ENCODE measurements at regions not wholly inside any gene's neighbourhood (a gene's known extent, or its start where the extent isn't known, plus 50 kb on each side); places are given as distances from the start of the nearest gene placed in this dataset.

GRCh38 chr7:53437336-53437735, 401.9 kb downstream of the POM121L12 start (continued):
- TF ChIP-seq, protein P1, sequence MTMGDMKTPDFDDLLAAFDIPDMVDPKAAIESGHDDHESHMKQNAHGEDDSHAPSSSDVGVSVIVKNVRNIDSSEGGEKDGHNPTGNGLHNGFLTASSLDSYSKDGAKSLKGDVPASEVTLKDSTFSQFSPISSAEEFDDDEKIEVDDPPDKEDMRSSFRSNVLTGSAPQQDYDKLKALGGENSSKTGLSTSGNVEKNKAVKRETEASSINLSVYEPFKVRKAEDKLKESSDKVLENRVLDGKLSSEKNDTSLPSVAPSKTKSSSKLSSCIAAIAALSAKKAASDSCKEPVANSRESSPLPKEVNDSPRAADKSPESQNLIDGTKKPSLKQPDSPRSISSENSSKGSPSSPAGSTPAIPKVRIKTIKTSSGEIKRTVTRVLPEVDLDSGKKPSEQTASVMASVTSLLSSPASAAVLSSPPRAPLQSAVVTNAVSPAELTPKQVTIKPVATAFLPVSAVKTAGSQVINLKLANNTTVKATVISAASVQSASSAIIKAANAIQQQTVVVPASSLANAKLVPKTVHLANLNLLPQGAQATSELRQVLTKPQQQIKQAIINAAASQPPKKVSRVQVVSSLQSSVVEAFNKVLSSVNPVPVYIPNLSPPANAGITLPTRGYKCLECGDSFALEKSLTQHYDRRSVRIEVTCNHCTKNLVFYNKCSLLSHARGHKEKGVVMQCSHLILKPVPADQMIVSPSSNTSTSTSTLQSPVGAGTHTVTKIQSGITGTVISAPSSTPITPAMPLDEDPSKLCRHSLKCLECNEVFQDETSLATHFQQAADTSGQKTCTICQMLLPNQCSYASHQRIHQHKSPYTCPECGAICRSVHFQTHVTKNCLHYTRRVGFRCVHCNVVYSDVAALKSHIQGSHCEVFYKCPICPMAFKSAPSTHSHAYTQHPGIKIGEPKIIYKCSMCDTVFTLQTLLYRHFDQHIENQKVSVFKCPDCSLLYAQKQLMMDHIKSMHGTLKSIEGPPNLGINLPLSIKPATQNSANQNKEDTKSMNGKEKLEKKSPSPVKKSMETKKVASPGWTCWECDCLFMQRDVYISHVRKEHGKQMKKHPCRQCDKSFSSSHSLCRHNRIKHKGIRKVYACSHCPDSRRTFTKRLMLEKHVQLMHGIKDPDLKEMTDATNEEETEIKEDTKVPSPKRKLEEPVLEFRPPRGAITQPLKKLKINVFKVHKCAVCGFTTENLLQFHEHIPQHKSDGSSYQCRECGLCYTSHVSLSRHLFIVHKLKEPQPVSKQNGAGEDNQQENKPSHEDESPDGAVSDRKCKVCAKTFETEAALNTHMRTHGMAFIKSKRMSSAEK (CRISPR knock-in tag; IDR thresholded peaks at IDR 0.05; ENCODE audit: borderline replicate concordance): no peak
- no peak for TF ChIP-seq STAT6 (CRISPR knock-in tag; conservative IDR thresholded peaks at IDR 0.05; ENCODE audit: low read depth)
- TF ChIP-seq, protein P2, sequence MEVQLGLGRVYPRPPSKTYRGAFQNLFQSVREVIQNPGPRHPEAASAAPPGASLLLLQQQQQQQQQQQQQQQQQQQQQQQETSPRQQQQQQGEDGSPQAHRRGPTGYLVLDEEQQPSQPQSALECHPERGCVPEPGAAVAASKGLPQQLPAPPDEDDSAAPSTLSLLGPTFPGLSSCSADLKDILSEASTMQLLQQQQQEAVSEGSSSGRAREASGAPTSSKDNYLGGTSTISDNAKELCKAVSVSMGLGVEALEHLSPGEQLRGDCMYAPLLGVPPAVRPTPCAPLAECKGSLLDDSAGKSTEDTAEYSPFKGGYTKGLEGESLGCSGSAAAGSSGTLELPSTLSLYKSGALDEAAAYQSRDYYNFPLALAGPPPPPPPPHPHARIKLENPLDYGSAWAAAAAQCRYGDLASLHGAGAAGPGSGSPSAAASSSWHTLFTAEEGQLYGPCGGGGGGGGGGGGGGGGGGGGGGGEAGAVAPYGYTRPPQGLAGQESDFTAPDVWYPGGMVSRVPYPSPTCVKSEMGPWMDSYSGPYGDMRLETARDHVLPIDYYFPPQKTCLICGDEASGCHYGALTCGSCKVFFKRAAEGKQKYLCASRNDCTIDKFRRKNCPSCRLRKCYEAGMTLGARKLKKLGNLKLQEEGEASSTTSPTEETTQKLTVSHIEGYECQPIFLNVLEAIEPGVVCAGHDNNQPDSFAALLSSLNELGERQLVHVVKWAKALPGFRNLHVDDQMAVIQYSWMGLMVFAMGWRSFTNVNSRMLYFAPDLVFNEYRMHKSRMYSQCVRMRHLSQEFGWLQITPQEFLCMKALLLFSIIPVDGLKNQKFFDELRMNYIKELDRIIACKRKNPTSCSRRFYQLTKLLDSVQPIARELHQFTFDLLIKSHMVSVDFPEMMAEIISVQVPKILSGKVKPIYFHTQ (CRISPR knock-in tag; IDR thresholded peaks at IDR 0.05): no peak
- no peak for TF ChIP-seq FOXJ3 (CRISPR knock-in tag; IDR thresholded peaks at IDR 0.05; ENCODE audit: borderline replicate concordance)
- no peak for TF ChIP-seq NR2C2 (CRISPR knock-in tag; IDR thresholded peaks at IDR 0.05)
- TF ChIP-seq E2F1 (CRISPR knock-in tag; IDR thresholded peaks at IDR 0.05): no peak
- no peak for TF ChIP-seq ATF1 (CRISPR knock-in tag; IDR thresholded peaks at IDR 0.05)
- TF ChIP-seq TEAD1 (CRISPR knock-in tag; IDR thresholded peaks at IDR 0.05): no peak
- no peak for TF ChIP-seq ARID4B (CRISPR knock-in tag; IDR thresholded peaks at IDR 0.05; ENCODE audit: borderline replicate concordance)
- no peak for TF ChIP-seq IRF1 (CRISPR knock-in tag; IDR thresholded peaks at IDR 0.05)
- TF ChIP-seq ZNF423 (CRISPR knock-in tag; IDR thresholded peaks at IDR 0.05): no peak
- TF ChIP-seq ESRRA (CRISPR knock-in tag; IDR thresholded peaks at IDR 0.05; ENCODE audit: borderline replicate concordance): no peak
- TF ChIP-seq ZBTB21 (CRISPR knock-in tag; IDR thresholded peaks at IDR 0.05; ENCODE audit: borderline replicate concordance): no peak

Data from WTC11 (cell line).